B cell (primary cell): ENCODE measurements at regions not wholly inside any gene's neighbourhood (a gene's known extent, or its start where the extent isn't known, plus 50 kb on each side); places are given as distances from the start of the nearest gene placed in this dataset.

Experiments
- ATAC-seq: fragments of 200-7000 bp; cut with Tn5 transposase; one replicate; pipeline ENCODE4 v1.10.0; 2021; ENCODE audit warnings: low read depth, mild to moderate bottlenecking, moderate number of reproducible peaks, moderate library complexity
- CTCF ChIA-PET: fragments of 350-600 bp; sonication (Branson Sonifier 250); formaldehyde crosslinking; loops from one replicate; lab custom pipeline; 2021; ENCODE audit warnings: antibody characterized with exemption, inconsistent platforms; lab: Charles Lee
- POLR2A ChIA-PET: fragments of 350-600 bp; sonication (Branson Sonifier 250); formaldehyde crosslinking; loops from one replicate; lab custom pipeline; 2021; ENCODE audit warnings: antibody characterized with exemption; lab: Charles Lee
- DNase-seq: peaks from one replicate; pipeline ENCODE4 v3.0.0; 2013
- H2AFZ ChIP-seq: 2 replicates; pipeline ENCODE4 v1.6.1; 2012; ENCODE audit warnings: mild to moderate bottlenecking, low read depth, low read length; ENCODE audit not compliant: insufficient read depth, poor library complexity, severe bottlenecking
- H3K27ac ChIP-seq, 2 donors: 1 replicate in 1 of 2; 2 replicates in 1 of 2; pipeline ENCODE4 v1.5.1; 2012 to 2013; ENCODE audit warnings: low read length in 2 of 2, mild to moderate bottlenecking in 2 of 2, moderate library complexity in 1 of 2
- H3K27me3 ChIP-seq, 4 experiments: fragments of 200-600 bp in 1 of 4; sonication (generic) in 1 of 4; replicated peaks in 1 of 4; 1 replicate in 2 of 4; 2 replicates in 2 of 4; pipeline versions ENCODE4 v1.6.1 to v1.7.0; 2013 to 2016; ENCODE audit warnings: low read length in 3 of 4, mild to moderate bottlenecking in 2 of 4, mixed read lengths in 1 of 4, moderate library complexity in 1 of 4; ENCODE audit not compliant: insufficient read depth in 4 of 4, control insufficient read depth in 3 of 4; ENCODE audit errors: control extremely low read depth in 1 of 4
- H3K36me3 ChIP-seq, 2 experiments: replicated peaks in 1 of 2; 1 replicate in 1 of 2; 2 replicates in 1 of 2; pipeline versions ENCODE4 v1.6.1 to v1.7.1; 2013; ENCODE audit warnings: low read length in 1 of 2; ENCODE audit not compliant: insufficient read depth in 2 of 2, control insufficient read depth in 1 of 2; ENCODE audit errors: control extremely low read depth in 1 of 2, extremely low read depth in 1 of 2
- H3K4me1 ChIP-seq, 2 donors: fragments of 200-600 bp in 1 of 2; sonication (generic) in 1 of 2; 1 replicate in 1 of 2; 2 replicates in 1 of 2; pipeline versions ENCODE4 v1.5.1 to v1.6.1; 2013 to 2017; ENCODE audit warnings: low read length in 2 of 2; ENCODE audit not compliant: control insufficient read depth in 2 of 2, insufficient read depth in 2 of 2
- H3K4me2 ChIP-seq: replicated peaks from 2 replicates; pipeline ENCODE3; 2012; ENCODE audit warnings: mild to moderate bottlenecking, low read depth, low read length; ENCODE audit not compliant: poor library complexity, severe bottlenecking
- H3K4me3 ChIP-seq, 5 experiments: fragments of 200-600 bp in 1 of 5; sonication (generic) in 1 of 5; 1 replicate in 3 of 5; 2 replicates in 2 of 5; pipeline versions ENCODE4 v1.5.1 to v1.7.0; 2011 to 2016; ENCODE audit warnings: low read length in 4 of 5, mild to moderate bottlenecking in 4 of 5, low read depth in 2 of 5, control low read depth in 1 of 5, moderate library complexity in 1 of 5; ENCODE audit not compliant: insufficient read depth in 1 of 5; ENCODE audit errors: control extremely low read depth in 1 of 5, extremely low read depth in 1 of 5
- H3K79me2 ChIP-seq: fragments of 200-600 bp; sonication (generic); one replicate; pipeline ENCODE4 v1.6.0; 2016; ENCODE audit warnings: low read length; ENCODE audit not compliant: control insufficient read depth, insufficient read depth
- H3K9ac ChIP-seq: fragments of 200-600 bp; sonication (generic); 2 replicates; pipeline ENCODE4 v1.6.1; 2017; ENCODE audit warnings: mild to moderate bottlenecking, low read length, moderate library complexity
- H3K9me3 ChIP-seq, 3 donors: one replicate each; pipeline versions ENCODE4 v1.6.1 to v1.7.1; 2013; ENCODE audit warnings: low read length in 2 of 3; ENCODE audit not compliant: control insufficient read depth in 2 of 3, insufficient read depth in 1 of 3; ENCODE audit errors: control extremely low read depth in 1 of 3
- H4K20me1 ChIP-seq: 2 replicates; pipeline ENCODE4 v1.6.0; 2012; ENCODE audit warnings: mild to moderate bottlenecking, low read length; ENCODE audit not compliant: insufficient read depth, control insufficient read depth, poor library complexity, severe bottlenecking
- H3K27ac Mint-ChIP-seq: one replicate; pipeline ENCODE4 v1.8.0; 2021; ENCODE audit warnings: mixed read lengths
- H3K27me3 Mint-ChIP-seq: one replicate; pipeline ENCODE4 v1.8.0; 2021; ENCODE audit warnings: mixed read lengths
- H3K4me1 Mint-ChIP-seq: one replicate; pipeline ENCODE4 v1.8.0; 2021; ENCODE audit warnings: mixed read lengths
- H3K4me3 Mint-ChIP-seq: one replicate; pipeline ENCODE4 v1.8.0; 2021; ENCODE audit warnings: mixed read lengths
- H3K9me3 Mint-ChIP-seq: one replicate; pipeline ENCODE4 v1.8.0; 2022; ENCODE audit warnings: mixed read lengths; ENCODE audit not compliant: insufficient read depth
- EZH2 ChIP-seq: IDR thresholded peaks from 2 replicates; pipeline ENCODE4 v1.6.1; 2012; ENCODE audit warnings: borderline replicate concordance, low read depth, mild to moderate bottlenecking, moderate library complexity, low read length; ENCODE audit not compliant: insufficient read depth, poor library complexity, severe bottlenecking
- WGBS: methylation state at CpG from one replicate; pipeline ENCODE4 v1.1.5; 2013; ENCODE audit warnings: missing lambda C conversion rate; ENCODE audit not compliant: insufficient coverage; 5-methylcytosine and 5-hydroxymethylcytosine counted together
- intact Hi-C: fragments of 100-400 bp; cut with micrococcal nuclease; formaldehyde crosslinking; loops from one replicate; pipeline ENCODE4 v1.10.0; 2022
- TF ChIP-seq, protein P1 (sequence below): fragments of 200-600 bp; IDR thresholded peaks from one replicate; pipeline ENCODE4 v1.8.0; 2022; ENCODE audit warnings: antibody characterized with exemption, mild to moderate bottlenecking

DNA sequence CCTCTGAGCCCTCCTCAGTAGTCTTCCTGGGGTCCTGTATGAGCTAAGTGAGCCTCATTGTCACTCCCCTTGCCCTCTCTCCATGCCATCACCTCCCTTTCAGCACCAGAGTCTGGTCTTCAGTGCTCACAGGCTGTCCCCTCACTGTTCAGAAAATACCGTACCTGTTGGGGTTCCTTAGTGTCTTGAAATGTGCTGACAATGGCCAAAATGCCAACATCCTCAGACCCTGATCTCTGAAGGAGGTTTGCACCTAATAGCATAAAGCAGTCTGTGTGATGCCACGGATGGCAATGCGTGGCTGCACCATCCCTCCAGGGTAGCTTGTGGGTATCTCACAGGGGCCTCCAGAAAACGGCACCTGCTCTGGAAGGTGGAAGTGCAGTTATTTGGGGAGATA is 301.0 kb upstream of the TLE3 start:
- TF ChIP-seq EZH2 = no peak
- Histone ChIP-seq H3K9ac (no peak overlapping the region), H3K4me3 (no peak overlapping the region), H3K79me2 (no peaks in the 10 kb centered on the region), H3K9me3 (peaks cover 0 to 4% (median 0%) of the 10 kb centered on the region in 3 donors), H3K27ac (no peak overlapping the region), H3K27me3 (no peaks in the 10 kb centered on the region), H4K20me1 (no peaks in the 10 kb centered on the region), H2AFZ (no peak overlapping the region), H3K36me3 (no peaks in the 10 kb centered on the region), H3K4me1 (peaks cover 13 to 15% of the 10 kb centered on the region in 2 donors), H3K4me2 (no peak overlapping the region)
- no peak overlapping the region for H3K27ac Mint-ChIP-seq
- WGBS = 94% methylated on average over 3 of the region's 4 CpGs
- H3K4me1 Mint-ChIP-seq = peaks cover 17% of the 10 kb centered on the region
- H3K4me3 Mint-ChIP-seq = no peak overlapping the region
- DNase-seq (no peak), ATAC-seq (no peak)
- intact Hi-C loops = no loop called here
- no peaks in the 10 kb centered on the region for H3K9me3 Mint-ChIP-seq
- POLR2A ChIA-PET = no interaction called here
- CTCF ChIA-PET = interaction anchor here (1.6 kb wide), 1 partner anchor 69 kb away, joined by 3 read pairs; no protein-coding TSS in a partner anchor
- peaks cover 26% of the 10 kb centered on the region for H3K27me3 Mint-ChIP-seq

DNA sequence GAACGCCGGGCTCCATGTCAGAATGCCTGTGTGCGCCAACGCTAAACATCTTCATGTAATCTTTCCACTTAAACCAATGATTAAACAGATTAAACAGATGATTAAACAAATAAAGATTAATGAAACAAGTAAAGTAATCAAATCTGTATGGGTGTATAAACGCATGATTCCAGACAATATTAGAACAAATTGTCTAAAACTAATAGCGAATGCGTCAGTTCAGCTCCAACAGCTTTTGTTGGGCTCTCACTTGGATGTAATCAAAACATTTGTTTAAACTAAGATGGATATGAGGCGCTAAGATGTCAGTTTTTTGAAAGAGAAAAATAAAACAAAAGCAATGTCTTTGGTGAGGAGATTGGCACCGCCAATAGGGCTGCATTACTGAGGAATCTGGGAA is 299.1 kb upstream of the TLE3 start:
- TF ChIP-seq, protein P1, sequence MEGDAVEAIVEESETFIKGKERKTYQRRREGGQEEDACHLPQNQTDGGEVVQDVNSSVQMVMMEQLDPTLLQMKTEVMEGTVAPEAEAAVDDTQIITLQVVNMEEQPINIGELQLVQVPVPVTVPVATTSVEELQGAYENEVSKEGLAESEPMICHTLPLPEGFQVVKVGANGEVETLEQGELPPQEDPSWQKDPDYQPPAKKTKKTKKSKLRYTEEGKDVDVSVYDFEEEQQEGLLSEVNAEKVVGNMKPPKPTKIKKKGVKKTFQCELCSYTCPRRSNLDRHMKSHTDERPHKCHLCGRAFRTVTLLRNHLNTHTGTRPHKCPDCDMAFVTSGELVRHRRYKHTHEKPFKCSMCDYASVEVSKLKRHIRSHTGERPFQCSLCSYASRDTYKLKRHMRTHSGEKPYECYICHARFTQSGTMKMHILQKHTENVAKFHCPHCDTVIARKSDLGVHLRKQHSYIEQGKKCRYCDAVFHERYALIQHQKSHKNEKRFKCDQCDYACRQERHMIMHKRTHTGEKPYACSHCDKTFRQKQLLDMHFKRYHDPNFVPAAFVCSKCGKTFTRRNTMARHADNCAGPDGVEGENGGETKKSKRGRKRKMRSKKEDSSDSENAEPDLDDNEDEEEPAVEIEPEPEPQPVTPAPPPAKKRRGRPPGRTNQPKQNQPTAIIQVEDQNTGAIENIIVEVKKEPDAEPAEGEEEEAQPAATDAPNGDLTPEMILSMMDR = no peak
- TF ChIP-seq EZH2 = no peak
- H3K79me2 ChIP-seq = no peaks in the 10 kb centered on the region
- intact Hi-C loops = no loop called here

More for the DNA sequence above, 299.1 kb upstream of the TLE3 start:
- H3K9me3 ChIP-seq = peaks cover 0 to 4% (median 0%) of the 10 kb centered on the region in 3 donors
- no peak overlapping the region for H3K9ac ChIP-seq
- no peak overlapping the region for H2AFZ ChIP-seq
- DNase-seq (no peak), ATAC-seq (no peak)
- H3K4me3 ChIP-seq = no peak overlapping the region
- Mint-ChIP-seq H3K27ac (no peak overlapping the region), H3K27me3 (peaks cover 22% of the 10 kb centered on the region), H3K4me3 (no peak overlapping the region), H3K9me3 (no peaks in the 10 kb centered on the region), H3K4me1 (peaks cover 17% of the 10 kb centered on the region)
- no peak overlapping the region for H3K27ac ChIP-seq
- POLR2A ChIA-PET = no interaction called here
- CTCF ChIA-PET = interaction anchor here (1.6 kb wide), 1 partner anchor 71 kb away, joined by 3 read pairs; no protein-coding TSS in a partner anchor
- no peaks in the 10 kb centered on the region for H4K20me1 ChIP-seq
- no CpG with 5 or more reads among the region's 9 CpGs for WGBS
- no peaks in the 10 kb centered on the region for H3K27me3 ChIP-seq
- no peaks in the 10 kb centered on the region for H3K36me3 ChIP-seq
- peaks cover 13 to 15% of the 10 kb centered on the region in 2 donors for H3K4me1 ChIP-seq
- no peak overlapping the region for H3K4me2 ChIP-seq
